Stimulated activated CD4-positive, alpha-beta T cell treated with anti-CD3 and anti-CD28 coated beads, Interleukin-15, amount 100 ng/mL, for 1 hour (primary cell): ENCODE measurements at regions not wholly inside any gene's neighbourhood (a gene's known extent, or its start where the extent isn't known, plus 50 kb on each side); places are given as distances from the start of the nearest gene placed in this dataset.

Source experiments
- DNase-seq, 2 donors: peaks; one replicate each; pipeline ENCODE4 v3.0.0-alpha.2; 2020; ENCODE audit warnings: low read depth in 1 of 2, low spot score in 1 of 2

GRCh38 chr1:25105836-25106235, 126.5 kb downstream of the SYF2 start:
- DNase-seq: no peak

GRCh38 chr1:25104932-25105561, 127.3 kb downstream of the SYF2 start:
- no peak for DNase-seq

GRCh38 chr1:25103164-25103795, 129.0 kb downstream of the SYF2 start:
- DNase-seq: no peak

GRCh38 chr1:25100151-25100833, 132.0 kb downstream of the SYF2 start:
- no peak for DNase-seq

GRCh38 chr1:25099343-25099951, 132.9 kb downstream of the SYF2 start:
- DNase-seq: no peak

GRCh38 chr1:25098717-25099116, 133.6 kb downstream of the SYF2 start:
- no peak for DNase-seq

GRCh38 chr1:25096307-25097150, 135.8 kb downstream of the SYF2 start:
- no peak for DNase-seq

- no peak for DNase-seq
Observed at GRCh38 chr1:25095635-25096200, 136.6 kb downstream of the SYF2 start.

- DNase-seq: no peak
Observed at GRCh38 chr1:25094995-25095394, 137.3 kb downstream of the SYF2 start.

- DNase-seq: no peak
Observed at GRCh38 chr1:25094229-25094628, 138.1 kb downstream of the SYF2 start.

- DNase-seq: no peak
Observed at GRCh38 chr1:25091658-25092057, 140.6 kb downstream of the SYF2 start.

GRCh38 chr1:25090707-25091422, 141.4 kb downstream of the SYF2 start:
- no peak for DNase-seq

GRCh38 chr1:25089772-25090171, 142.5 kb downstream of the SYF2 start:
- no peak for DNase-seq

GRCh38 chr1:25088946-25089345, 143.4 kb downstream of the SYF2 start:
- DNase-seq: no peak

- no peak for DNase-seq
Observed at GRCh38 chr1:25088180-25088701, 144.1 kb downstream of the SYF2 start.

- DNase-seq: no peak
Observed at GRCh38 chr1:25086518-25087079, 145.7 kb downstream of the SYF2 start.

GRCh38 chr1:25084407-25084806, 147.9 kb downstream of the SYF2 start:
- DNase-seq: no peak

- DNase-seq: no peak
Observed at GRCh38 chr1:25083481-25084345, 148.6 kb downstream of the SYF2 start.

GRCh38 chr1:25082995-25083394, 149.3 kb downstream of the SYF2 start:
- DNase-seq: no peak
